ENCODE measurements at regions not wholly inside any gene's neighbourhood (a gene's known extent, or its start where the extent isn't known, plus 50 kb on each side); places are given as distances from the start of the nearest gene placed in this dataset.

GRCh38 chr6:164721460-164721859, 587.9 kb downstream of the C6orf118 start (continued):
- no peak for TF ChIP-seq CTCF (IDR thresholded peaks at IDR 0.05; ENCODE audit: poor library complexity, severe bottlenecking)
- no peak for TF ChIP-seq EP300 (conservative IDR thresholded peaks at IDR 0.05; ENCODE audit: poor library complexity, severe bottlenecking)
- no peak for TF ChIP-seq SMC3 (conservative IDR thresholded peaks at IDR 0.05; ENCODE audit: poor library complexity)

GRCh38 chr6:164700497-164700896, 608.9 kb downstream of the C6orf118 start:
- Histone ChIP-seq H4K20me1 (ENCODE audit: insufficient read depth) (no peaks in the 10 kb centered on the region), H3K4me3 (ENCODE audit: low read length) (no peak overlapping the region), H3K4me2 (ENCODE audit: low read length) (no peak overlapping the region), H3K79me2 (replicated peaks; ENCODE audit: insufficient read depth, low read length) (no peaks in the 10 kb centered on the region), H3K36me3 (ENCODE audit: insufficient read depth, low read length) (no peaks in the 10 kb centered on the region), H3F3A (ENCODE audit: insufficient read depth, low read length, poor library complexity, severe bottlenecking) (no peaks in the 10 kb centered on the region), H3K9me3 (ENCODE audit: low read length) (no peaks in the 10 kb centered on the region), H2AFZ (ENCODE audit: low read depth, low read length) (no peak overlapping the region), H3K27me3 (ENCODE audit: insufficient read depth, low read depth, low read length) (no peaks in the 10 kb centered on the region), H3K9me2 (ENCODE audit: insufficient read depth, low read length) (no peaks in the 10 kb centered on the region), H3K9ac (ENCODE audit: low read length) (no peak overlapping the region), H3K27ac (ENCODE audit: low read length) (no peak overlapping the region)
- TF ChIP-seq TAF1 (IDR thresholded peaks at IDR 0.05; ENCODE audit: low read depth), result no peak

GRCh38 chr6:164695896-164696295, 613.5 kb downstream of the C6orf118 start:
- Histone ChIP-seq H3F3A (ENCODE audit: insufficient read depth, low read length, poor library complexity, severe bottlenecking) (no peaks in the 10 kb centered on the region), H3K27me3 (ENCODE audit: insufficient read depth, low read depth, low read length) (no peaks in the 10 kb centered on the region), H3K79me2 (replicated peaks; ENCODE audit: insufficient read depth, low read length) (no peaks in the 10 kb centered on the region), H3K27ac (ENCODE audit: low read length) (no peak overlapping the region), H3K9ac (ENCODE audit: low read length) (no peak overlapping the region), H2AFZ (ENCODE audit: low read depth, low read length) (no peak overlapping the region), H3K9me2 (ENCODE audit: insufficient read depth, low read length) (no peaks in the 10 kb centered on the region), H3K4me2 (ENCODE audit: low read length) (no peak overlapping the region), H3K4me3 (ENCODE audit: low read length) (no peak overlapping the region), H4K20me1 (ENCODE audit: insufficient read depth) (no peaks in the 10 kb centered on the region), H3K36me3 (ENCODE audit: insufficient read depth, low read length) (no peaks in the 10 kb centered on the region), H3K9me3 (ENCODE audit: low read length) (no peaks in the 10 kb centered on the region)
- no peak for TF ChIP-seq RAD21 (conservative IDR thresholded peaks at IDR 0.05)
- no peak for TF ChIP-seq SMC3 (conservative IDR thresholded peaks at IDR 0.05; ENCODE audit: poor library complexity)
- TF ChIP-seq POLR2AphosphoS5 (IDR thresholded peaks at IDR 0.05), result no peak
- no peak for TF ChIP-seq TAF1 (IDR thresholded peaks at IDR 0.05; ENCODE audit: low read depth)
- TF ChIP-seq EZH2 (IDR thresholded peaks at IDR 0.05; ENCODE audit: borderline replicate concordance, insufficient read depth, low read length, poor library complexity, severe bottlenecking), result no peak
- TF ChIP-seq REST (IDR thresholded peaks at IDR 0.05; ENCODE audit: borderline replicate concordance), result no peak
- no peak for TF ChIP-seq EP300 (conservative IDR thresholded peaks at IDR 0.05; ENCODE audit: poor library complexity, severe bottlenecking)
- TF ChIP-seq CTCF (IDR thresholded peaks at IDR 0.05; ENCODE audit: poor library complexity, severe bottlenecking), result no peak
- no peak for TF ChIP-seq MXI1 (conservative IDR thresholded peaks at IDR 0.05; ENCODE audit: poor library complexity, severe bottlenecking)

All from neural cell (in vitro differentiated cells).